ENCODE measurements at regions not wholly inside any gene's neighbourhood (a gene's known extent, or its start where the extent isn't known, plus 50 kb on each side); places are given as distances from the start of the nearest gene placed in this dataset.

- DNase-seq, result no peak
Measured at GRCh38 chr20:52372169-52372568, 180.6 kb upstream of the ZFP64 start.

GRCh38 chr20:52365688-52366087 lies 174.1 kb upstream of the ZFP64 start:
- no peak for DNase-seq

- DNase-seq, result no peak
Measured at GRCh38 chr20:52364405-52364804, 172.8 kb upstream of the ZFP64 start.

GRCh38 chr20:52361650-52362049 lies 170.1 kb upstream of the ZFP64 start:
- DNase-seq, result no peak

- no peak for DNase-seq
Measured at GRCh38 chr20:52349806-52350205, 158.2 kb upstream of the ZFP64 start.

- DNase-seq, result no peak
Measured at GRCh38 chr20:52348434-52348833, 156.9 kb upstream of the ZFP64 start.

- DNase-seq, result no peak
Measured at GRCh38 chr20:52346797-52347196, 155.2 kb upstream of the ZFP64 start.

- DNase-seq, result no peak
Measured at GRCh38 chr20:52342913-52343312, 151.3 kb upstream of the ZFP64 start.

- DNase-seq, result peak in 1 of 2 experiments; percentile 18
Measured at GRCh38 chr20:52340036-52340634, 148.6 kb upstream of the ZFP64 start.

- DNase-seq, result no peak
Measured at GRCh38 chr20:52332649-52333250, 141.2 kb upstream of the ZFP64 start.

GRCh38 chr20:52332230-52332629 lies 140.7 kb upstream of the ZFP64 start:
- DNase-seq, result no peak

- no peak for DNase-seq
Measured at GRCh38 chr20:52331655-52332054, 140.1 kb upstream of the ZFP64 start.

GRCh38 chr20:52321396-52321795 lies 129.8 kb upstream of the ZFP64 start:
- DNase-seq, result no peak

GRCh38 chr20:52318651-52319050 lies 127.1 kb upstream of the ZFP64 start:
- no peak for DNase-seq

GRCh38 chr20:52313341-52313963 lies 121.9 kb upstream of the ZFP64 start:
- peak; percentile 31 to 69 for DNase-seq

- peak; percentile 37 to 77 for DNase-seq
Measured at GRCh38 chr20:52312132-52312729, 120.7 kb upstream of the ZFP64 start.

- DNase-seq, result no peak
Measured at GRCh38 chr20:52311209-52311794, 119.7 kb upstream of the ZFP64 start.

GRCh38 chr20:52309181-52309580 lies 117.6 kb upstream of the ZFP64 start:
- no peak for DNase-seq

- DNase-seq, result no peak
Measured at GRCh38 chr20:52306477-52306876, 114.9 kb upstream of the ZFP64 start.

- DNase-seq, result no peak
Measured at GRCh38 chr20:52305858-52306257, 114.3 kb upstream of the ZFP64 start.

GRCh38 chr20:52305024-52305645 lies 113.6 kb upstream of the ZFP64 start:
- no peak for DNase-seq

- no peak for DNase-seq
Measured at GRCh38 chr20:52303281-52303950, 111.8 kb upstream of the ZFP64 start.

- DNase-seq, result no peak
Measured at GRCh38 chr20:52302736-52303135, 111.2 kb upstream of the ZFP64 start.

Measured in NCI-H526 (cell line).